ENCODE measurements at regions not wholly inside any gene's neighbourhood (a gene's known extent, or its start where the extent isn't known, plus 50 kb on each side); places are given as distances from the start of the nearest gene placed in this dataset.
"Not testable (repeated sequence)": the region's sequence is repeated elsewhere in the genome, so short reads cannot be mapped to it uniquely, and the experiment has no call there.

DNA sequence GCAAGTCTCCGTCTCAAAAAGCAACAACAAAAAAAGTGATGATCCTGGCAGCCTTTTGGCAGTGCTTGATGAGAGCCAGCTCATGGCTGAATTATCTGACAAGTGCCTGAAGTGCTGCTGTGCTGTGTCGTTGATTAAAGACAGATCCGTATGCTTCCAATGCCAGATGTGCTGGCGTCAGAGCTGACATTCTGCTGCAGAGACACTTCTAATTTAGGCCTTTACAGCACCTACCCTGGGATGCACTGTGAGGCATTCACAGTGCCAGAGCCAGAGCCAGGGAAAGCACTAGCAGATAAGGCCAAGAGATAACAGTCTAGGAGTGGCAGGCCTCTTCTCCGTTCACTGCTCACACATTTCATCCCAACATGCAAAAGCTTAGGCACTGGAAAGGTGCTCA, 995.5 kb downstream of the RAB28 start:
- DNase-seq (ENCODE audit: extremely low spot score, unreplicated experiment): no peak
- Mint-ChIP-seq H3K4me3 (no peak overlapping the region), H3K9me3 (no peaks in the 10 kb centered on the region), H3K4me1 (ENCODE audit: unreplicated experiment) (no peaks in the 10 kb centered on the region), H3K27ac (no peak overlapping the region), H3K36me3 (no peaks in the 10 kb centered on the region), H3K27me3 (no peaks in the 10 kb centered on the region)
- TF ChIP-seq, protein P1, sequence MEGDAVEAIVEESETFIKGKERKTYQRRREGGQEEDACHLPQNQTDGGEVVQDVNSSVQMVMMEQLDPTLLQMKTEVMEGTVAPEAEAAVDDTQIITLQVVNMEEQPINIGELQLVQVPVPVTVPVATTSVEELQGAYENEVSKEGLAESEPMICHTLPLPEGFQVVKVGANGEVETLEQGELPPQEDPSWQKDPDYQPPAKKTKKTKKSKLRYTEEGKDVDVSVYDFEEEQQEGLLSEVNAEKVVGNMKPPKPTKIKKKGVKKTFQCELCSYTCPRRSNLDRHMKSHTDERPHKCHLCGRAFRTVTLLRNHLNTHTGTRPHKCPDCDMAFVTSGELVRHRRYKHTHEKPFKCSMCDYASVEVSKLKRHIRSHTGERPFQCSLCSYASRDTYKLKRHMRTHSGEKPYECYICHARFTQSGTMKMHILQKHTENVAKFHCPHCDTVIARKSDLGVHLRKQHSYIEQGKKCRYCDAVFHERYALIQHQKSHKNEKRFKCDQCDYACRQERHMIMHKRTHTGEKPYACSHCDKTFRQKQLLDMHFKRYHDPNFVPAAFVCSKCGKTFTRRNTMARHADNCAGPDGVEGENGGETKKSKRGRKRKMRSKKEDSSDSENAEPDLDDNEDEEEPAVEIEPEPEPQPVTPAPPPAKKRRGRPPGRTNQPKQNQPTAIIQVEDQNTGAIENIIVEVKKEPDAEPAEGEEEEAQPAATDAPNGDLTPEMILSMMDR (conservative IDR thresholded peaks at IDR 0.05): no peak

DNA sequence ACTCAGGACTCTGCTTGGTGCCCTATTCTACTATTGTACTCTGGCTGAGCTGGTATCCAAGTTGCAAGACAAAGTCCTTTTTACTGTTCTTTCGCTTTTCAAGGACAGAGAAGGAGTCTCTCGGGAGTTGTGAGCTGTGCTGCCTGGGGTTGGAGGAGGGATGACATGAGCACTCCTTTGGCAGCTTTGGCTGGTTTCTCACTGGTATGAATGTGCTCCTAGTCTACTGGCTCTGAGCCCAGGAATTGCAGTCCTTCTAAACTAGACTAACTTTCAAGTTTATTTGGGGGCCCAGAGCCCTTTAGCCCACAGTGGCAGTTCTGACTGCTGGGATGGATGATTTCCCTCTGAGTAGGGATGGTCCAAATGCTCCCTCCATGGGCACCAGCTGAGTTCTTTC, 997.1 kb downstream of the RAB28 start:
- DNase-seq (ENCODE audit: extremely low spot score, unreplicated experiment): no peak
- Mint-ChIP-seq H3K9me3 (no peaks in the 10 kb centered on the region), H3K27ac (no peak overlapping the region), H3K4me3 (no peak overlapping the region), H3K4me1 (ENCODE audit: unreplicated experiment) (no peaks in the 10 kb centered on the region), H3K27me3 (no peaks in the 10 kb centered on the region), H3K36me3 (no peaks in the 10 kb centered on the region)
- TF ChIP-seq, protein P1 (conservative IDR thresholded peaks at IDR 0.05): no peak

DNA sequence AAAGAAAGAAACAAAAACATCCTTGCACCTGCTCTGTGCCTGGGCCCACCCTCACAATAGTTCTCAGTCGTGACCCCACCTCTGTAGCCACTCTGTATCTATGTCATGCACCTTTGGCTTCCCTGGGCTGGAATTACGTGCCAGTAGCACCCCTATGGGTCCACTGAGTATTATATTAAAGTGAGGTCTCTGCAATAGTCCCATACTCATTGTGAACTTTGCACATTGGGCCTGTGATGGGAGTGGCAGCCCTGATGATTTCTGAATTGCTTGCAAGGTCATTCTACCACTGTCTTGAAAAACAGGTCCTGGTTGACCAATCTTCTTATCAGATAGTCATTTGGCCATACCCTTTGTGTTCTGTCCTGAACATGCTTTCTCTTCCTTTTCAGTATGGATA, 1012.1 kb downstream of the RAB28 start:
- no peak for DNase-seq (ENCODE audit: extremely low spot score, unreplicated experiment)
- no peaks in the 10 kb centered on the region for H3K27me3 Mint-ChIP-seq
- no peaks in the 10 kb centered on the region for H3K9me3 Mint-ChIP-seq
- no peak overlapping the region for H3K4me3 Mint-ChIP-seq
- no peaks in the 10 kb centered on the region for H3K4me1 Mint-ChIP-seq (ENCODE audit: unreplicated experiment)
- no peak overlapping the region for H3K27ac Mint-ChIP-seq
- TF ChIP-seq, protein P1 (conservative IDR thresholded peaks at IDR 0.05): no peak
- no peaks in the 10 kb centered on the region for H3K36me3 Mint-ChIP-seq

DNA sequence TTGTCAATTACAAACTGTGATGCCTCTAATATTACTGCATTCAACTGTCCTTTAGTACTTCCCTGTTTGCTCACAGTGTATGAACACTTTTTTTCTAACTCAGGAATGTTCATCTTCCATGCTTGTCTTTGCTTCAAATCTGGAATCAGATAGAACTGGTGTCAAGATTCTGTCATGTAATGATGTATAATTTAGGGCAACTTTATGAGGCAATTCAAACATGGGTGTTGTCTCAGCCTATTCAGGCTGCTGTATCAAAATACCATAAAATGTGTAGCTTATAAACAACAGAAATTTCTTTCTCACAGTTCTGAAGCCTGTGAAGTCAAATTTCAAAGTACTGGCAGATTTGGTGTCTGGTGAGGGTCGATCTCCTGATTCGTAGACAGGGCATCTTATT, 1012.9 kb downstream of the RAB28 start:
- no peak for DNase-seq (ENCODE audit: extremely low spot score, unreplicated experiment)
- Mint-ChIP-seq H3K27ac (no peak overlapping the region), H3K4me3 (no peak overlapping the region), H3K9me3 (no peaks in the 10 kb centered on the region), H3K36me3 (no peaks in the 10 kb centered on the region), H3K4me1 (ENCODE audit: unreplicated experiment) (no peaks in the 10 kb centered on the region), H3K27me3 (no peaks in the 10 kb centered on the region)
- TF ChIP-seq, protein P1 (conservative IDR thresholded peaks at IDR 0.05): no peak

DNA sequence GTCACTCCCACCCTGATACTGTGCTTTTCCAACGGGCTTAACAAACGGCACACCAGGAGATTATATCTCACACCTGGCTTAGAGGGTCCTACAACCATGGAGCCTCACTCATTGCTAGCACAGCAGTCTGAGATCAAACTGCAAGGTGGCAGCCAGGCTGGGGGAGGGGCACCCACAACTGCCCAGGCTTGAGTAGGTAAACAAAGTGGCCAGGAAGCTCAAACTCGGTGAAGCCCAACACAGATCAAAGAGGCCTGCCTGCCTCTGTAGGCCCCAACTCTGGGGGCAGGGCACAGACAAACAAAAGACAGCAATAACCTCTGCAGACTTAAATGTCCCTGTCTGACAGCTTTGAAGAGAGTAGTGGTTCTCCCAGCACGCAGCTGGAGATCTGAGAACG, 1022.6 kb downstream of the RAB28 start:
- H3K4me1 Mint-ChIP-seq (ENCODE audit: unreplicated experiment); H3K9me3 Mint-ChIP-seq; H3K27me3 Mint-ChIP-seq; H3K36me3 Mint-ChIP-seq; DNase-seq (ENCODE audit: extremely low spot score, unreplicated experiment); H3K27ac Mint-ChIP-seq; H3K4me3 Mint-ChIP-seq: not testable (repeated sequence)

DNA sequence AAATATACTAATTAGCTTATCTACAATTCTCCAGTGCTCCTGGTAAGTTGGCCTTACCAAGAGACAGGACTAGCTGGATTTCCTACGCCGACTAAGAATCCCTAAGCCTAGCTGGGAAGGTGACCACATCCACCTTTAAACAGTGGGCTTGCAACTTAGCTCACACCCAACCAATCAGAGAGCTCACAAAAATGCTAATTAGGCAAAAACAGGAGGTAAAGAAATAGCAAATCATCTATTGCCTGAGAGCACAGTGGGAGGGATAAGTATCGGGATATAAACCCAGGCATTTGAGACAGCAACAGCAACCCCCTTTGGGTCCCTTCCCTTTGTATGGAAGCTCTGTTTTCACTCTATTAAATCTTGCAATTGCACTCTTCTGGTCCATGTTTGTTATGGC, 1025.0 kb downstream of the RAB28 start:
- H3K9me3 Mint-ChIP-seq: no peaks in the 10 kb centered on the region
- H3K36me3 Mint-ChIP-seq: no peaks in the 10 kb centered on the region
- no peaks in the 10 kb centered on the region for H3K27me3 Mint-ChIP-seq
- no peak overlapping the region for H3K27ac Mint-ChIP-seq
- no peak overlapping the region for H3K4me3 Mint-ChIP-seq
- TF ChIP-seq, protein P1 (conservative IDR thresholded peaks at IDR 0.05): no peak
- H3K4me1 Mint-ChIP-seq (ENCODE audit: unreplicated experiment): no peaks in the 10 kb centered on the region
- DNase-seq (ENCODE audit: extremely low spot score, unreplicated experiment): no peak

Measured in type B pancreatic cell (in vitro differentiated cells).